SK-N-MC (cell line): ENCODE measurements at regions not wholly inside any gene's neighbourhood (a gene's known extent, or its start where the extent isn't known, plus 50 kb on each side); places are given as distances from the start of the nearest gene placed in this dataset.

Source experiments
- FOXP2 ChIP-seq: optimal IDR thresholded peaks from 2 replicates; pipeline ENCODE3; 2011; ENCODE audit warnings: mild to moderate bottlenecking, moderate library complexity; ENCODE audit not compliant: insufficient read depth; ENCODE audit errors: extremely low read length, control extremely low read depth
- POLR2AphosphoS5 ChIP-seq: IDR thresholded peaks from 2 replicates; pipeline ENCODE4 v1.6.1; 2012; ENCODE audit warnings: mild to moderate bottlenecking, low read depth, low read length, borderline replicate concordance

DNA sequence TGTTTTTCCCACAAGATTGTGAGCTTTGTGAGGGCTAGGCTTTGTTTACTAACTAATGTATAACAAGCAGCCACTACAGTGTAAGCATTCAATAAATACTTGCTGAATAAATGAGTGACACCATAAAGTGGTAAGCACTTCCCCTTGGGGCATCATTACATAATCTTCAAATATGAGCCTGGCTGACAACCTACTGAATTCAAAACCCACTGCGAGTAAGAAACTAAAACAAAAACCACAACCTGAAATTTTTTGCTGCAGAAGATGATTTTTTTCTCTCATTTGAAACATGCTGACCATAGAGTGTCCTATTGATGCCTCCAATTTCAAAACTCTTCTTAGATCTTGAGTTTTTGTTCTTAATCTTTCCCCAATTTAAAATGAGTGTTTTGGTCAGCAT lies 331.3 kb upstream of the CCNG1 start:
- TF ChIP-seq FOXP2 = no peak
- no peak for TF ChIP-seq POLR2AphosphoS5
